GM13976 (cell line): ENCODE measurements at regions not wholly inside any gene's neighbourhood (a gene's known extent, or its start where the extent isn't known, plus 50 kb on each side); places are given as distances from the start of the nearest gene placed in this dataset.

ENCODE experiments used
- DNase-seq: peaks from one replicate; pipeline ENCODE4 v3.0.0; 2012; ENCODE audit warnings: low spot score
- CTCF ChIP-seq: IDR thresholded peaks from 2 replicates; pipeline ENCODE4 v1.5.1; 2012; ENCODE audit warnings: borderline replicate concordance, mild to moderate bottlenecking; ENCODE audit not compliant: insufficient read depth; ENCODE audit errors: extremely low read depth, missing control alignments, control extremely low read depth
- in situ Hi-C: fragments of 300-500 bp; cut with MboI; formaldehyde crosslinking; loops from one replicate; pipeline ENCODE4 v1.12.0; 2022; ENCODE audit warnings: low sequenced_read_pairs, mixed read lengths, inconsistent platforms; ENCODE audit not compliant: unreplicated experiment

- in situ Hi-C loops = no loop called here
- TF ChIP-seq CTCF = no peak
- no peak for DNase-seq
Observed at GRCh38 chr13:72400856-72401255, 326.6 kb downstream of the MZT1 start.

DNA sequence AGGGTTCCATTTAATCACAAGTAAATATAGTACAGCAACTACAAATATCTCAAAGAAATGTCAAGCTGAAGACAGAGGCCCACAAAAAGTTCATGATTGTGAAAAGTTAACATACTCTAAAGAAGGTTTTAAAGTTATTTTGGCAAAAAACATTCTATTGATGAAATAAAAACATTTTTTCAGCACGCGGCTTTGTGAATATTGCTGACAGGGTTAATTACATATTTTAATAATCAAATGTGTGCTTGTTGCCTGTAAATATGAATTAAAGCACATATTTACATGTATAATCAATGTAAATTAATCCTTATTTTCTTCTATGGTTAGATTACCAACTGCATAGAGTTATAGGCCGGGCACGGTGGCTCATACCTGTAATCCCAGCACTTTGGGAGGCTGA lies 328.1 kb downstream of the MZT1 start:
- DNase-seq = no peak
- in situ Hi-C loops = no loop called here
- TF ChIP-seq CTCF = no peak

GRCh38 chr13:72397265-72397664 lies 330.2 kb downstream of the MZT1 start:
- no peak for TF ChIP-seq CTCF
- in situ Hi-C loops = no loop called here
- no peak for DNase-seq

DNA sequence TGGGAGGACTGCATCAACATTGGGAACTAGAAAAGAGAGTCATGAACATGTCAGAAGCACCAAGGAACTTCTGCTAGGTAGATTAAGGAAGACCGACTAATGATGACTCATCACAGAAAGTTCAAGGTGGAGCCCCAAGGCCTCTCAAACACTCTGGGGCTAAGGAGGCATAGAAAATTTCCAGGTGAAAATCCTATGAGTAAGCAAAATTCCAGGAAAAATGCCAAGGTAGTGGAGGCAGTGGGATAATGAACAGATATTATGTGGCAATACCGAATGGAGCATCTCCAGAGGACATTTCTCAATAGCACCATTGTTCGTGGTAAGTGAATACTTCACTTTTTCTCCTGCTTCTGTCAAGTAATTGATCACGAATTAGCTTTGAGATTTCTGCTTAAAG lies 336.5 kb downstream of the MZT1 start:
- no peak for TF ChIP-seq CTCF
- in situ Hi-C loops = no loop called here
- no peak for DNase-seq

DNA sequence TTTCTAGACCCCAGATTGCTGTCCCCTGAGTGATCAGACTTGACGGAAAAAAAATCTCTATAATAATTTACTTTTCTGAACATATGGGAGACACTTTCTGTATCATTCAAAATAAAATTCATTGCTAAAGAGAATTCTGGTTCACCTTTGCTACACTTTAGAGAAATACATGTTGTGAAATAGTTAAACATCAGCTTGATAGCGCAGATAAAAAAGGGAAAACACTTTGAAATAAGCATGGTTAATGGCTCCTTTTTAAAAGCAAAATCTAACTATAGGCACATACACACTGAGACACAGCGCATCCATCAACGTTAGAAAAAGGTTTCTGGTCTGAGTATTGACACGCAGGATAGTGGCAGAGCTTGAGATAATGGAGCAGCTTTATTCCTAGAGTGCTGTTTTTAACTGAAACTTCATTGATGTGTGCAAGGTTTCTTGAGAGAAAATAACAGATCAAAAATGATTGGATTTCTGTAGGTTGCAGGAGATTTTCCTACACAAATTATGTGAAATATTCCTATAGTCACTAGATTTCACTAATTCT lies 341.2 kb downstream of the MZT1 start:
- no peak for TF ChIP-seq CTCF
- DNase-seq = no peak
- in situ Hi-C loops = no loop called here

- DNase-seq = no peak
- TF ChIP-seq CTCF = no peak
- in situ Hi-C loops = no loop called here
Observed at GRCh38 chr13:72384879-72385278, 342.6 kb downstream of the MZT1 start.
